IPS-NIHi7 (cell line): ENCODE measurements at regions not wholly inside any gene's neighbourhood (a gene's known extent, or its start where the extent isn't known, plus 50 kb on each side); places are given as distances from the start of the nearest gene placed in this dataset.

Experiments
- DNase-seq: peaks from one replicate; pipeline ENCODE4 v3.0.0; 2012; ENCODE audit warnings: mixed read lengths; ENCODE audit errors: extremely low spot score

- peak; percentile 43 for DNase-seq
Measured at GRCh38 chr11:70703141-70704064, 305.1 kb downstream of the CTTN start.

GRCh38 chr11:70705097-70705496 is 306.8 kb downstream of the CTTN start:
- no peak for DNase-seq

GRCh38 chr11:70705930-70706329 is 307.6 kb downstream of the CTTN start:
- DNase-seq: no peak

- no peak for DNase-seq
Measured at GRCh38 chr11:70707821-70708220, 309.5 kb downstream of the CTTN start.

- no peak for DNase-seq
Measured at GRCh38 chr11:70709596-70709995, 311.3 kb downstream of the CTTN start.

- DNase-seq: no peak
Measured at GRCh38 chr11:70710192-70710591, 311.9 kb downstream of the CTTN start.

GRCh38 chr11:70710601-70711000 is 312.3 kb downstream of the CTTN start:
- no peak for DNase-seq

- no peak for DNase-seq
Measured at GRCh38 chr11:70711095-70711910, 313.0 kb downstream of the CTTN start.

- no peak for DNase-seq
Measured at GRCh38 chr11:70711911-70712185, 313.5 kb downstream of the CTTN start.

- peak; percentile 56 for DNase-seq
Measured at GRCh38 chr11:70712471-70712870, 314.1 kb downstream of the CTTN start.

GRCh38 chr11:70713086-70713835 is 314.9 kb downstream of the CTTN start:
- DNase-seq: no peak

GRCh38 chr11:70713988-70714665 is 315.8 kb downstream of the CTTN start:
- DNase-seq: peak; percentile 96

GRCh38 chr11:70715166-70715951 is 317.0 kb downstream of the CTTN start:
- no peak for DNase-seq

GRCh38 chr11:70716216-70716615 is 317.9 kb downstream of the CTTN start:
- no peak for DNase-seq

- DNase-seq: no peak
Measured at GRCh38 chr11:70716986-70717775, 318.9 kb downstream of the CTTN start.

GRCh38 chr11:70717936-70718595 is 319.7 kb downstream of the CTTN start:
- no peak for DNase-seq

- no peak for DNase-seq
Measured at GRCh38 chr11:70719516-70719915, 321.2 kb downstream of the CTTN start.

- no peak for DNase-seq
Measured at GRCh38 chr11:70720281-70720680, 322.0 kb downstream of the CTTN start.

- no peak for DNase-seq
Measured at GRCh38 chr11:70721006-70721405, 322.7 kb downstream of the CTTN start.

- no peak for DNase-seq
Measured at GRCh38 chr11:70725278-70725677, 326.9 kb downstream of the CTTN start.
